ENCODE measurements at regions not wholly inside any gene's neighbourhood (a gene's known extent, or its start where the extent isn't known, plus 50 kb on each side); places are given as distances from the start of the nearest gene placed in this dataset.

DNA sequence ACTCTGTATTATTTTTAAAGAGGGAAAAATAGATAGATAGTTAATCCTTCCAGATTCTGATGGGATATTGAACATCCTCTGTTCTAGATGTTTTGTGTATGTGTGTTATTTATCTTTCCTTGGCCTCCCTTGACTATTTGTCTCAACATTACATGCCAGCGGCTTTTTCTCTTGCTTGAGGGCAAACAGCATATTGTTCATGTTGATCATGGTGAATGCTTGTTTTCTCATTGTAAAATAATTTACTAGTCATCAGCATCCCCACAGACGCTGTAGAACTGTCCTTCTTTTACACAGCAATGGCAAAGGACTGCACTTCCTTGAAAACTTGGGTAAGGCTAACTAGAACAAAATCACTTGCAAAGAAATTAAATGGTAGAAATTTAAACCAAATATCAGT lies 1376.4 kb upstream of the GOT2 start:
- TF ChIP-seq, protein P1, sequence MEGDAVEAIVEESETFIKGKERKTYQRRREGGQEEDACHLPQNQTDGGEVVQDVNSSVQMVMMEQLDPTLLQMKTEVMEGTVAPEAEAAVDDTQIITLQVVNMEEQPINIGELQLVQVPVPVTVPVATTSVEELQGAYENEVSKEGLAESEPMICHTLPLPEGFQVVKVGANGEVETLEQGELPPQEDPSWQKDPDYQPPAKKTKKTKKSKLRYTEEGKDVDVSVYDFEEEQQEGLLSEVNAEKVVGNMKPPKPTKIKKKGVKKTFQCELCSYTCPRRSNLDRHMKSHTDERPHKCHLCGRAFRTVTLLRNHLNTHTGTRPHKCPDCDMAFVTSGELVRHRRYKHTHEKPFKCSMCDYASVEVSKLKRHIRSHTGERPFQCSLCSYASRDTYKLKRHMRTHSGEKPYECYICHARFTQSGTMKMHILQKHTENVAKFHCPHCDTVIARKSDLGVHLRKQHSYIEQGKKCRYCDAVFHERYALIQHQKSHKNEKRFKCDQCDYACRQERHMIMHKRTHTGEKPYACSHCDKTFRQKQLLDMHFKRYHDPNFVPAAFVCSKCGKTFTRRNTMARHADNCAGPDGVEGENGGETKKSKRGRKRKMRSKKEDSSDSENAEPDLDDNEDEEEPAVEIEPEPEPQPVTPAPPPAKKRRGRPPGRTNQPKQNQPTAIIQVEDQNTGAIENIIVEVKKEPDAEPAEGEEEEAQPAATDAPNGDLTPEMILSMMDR (IDR thresholded peaks at IDR 0.05; ENCODE audit: low read depth, low read length, missing input control) = no peak
- TF ChIP-seq REST (IDR thresholded peaks at IDR 0.05) (no peak), JUND (IDR thresholded peaks at IDR 0.05) (no peak), RAD21 (IDR thresholded peaks at IDR 0.05) (no peak), TAF1 (conservative IDR thresholded peaks at IDR 0.05) (no peak), EGR1 (IDR thresholded peaks at IDR 0.05; ENCODE audit: low read depth in 2 of 2) (no peak), ZBTB33 (IDR thresholded peaks at IDR 0.05) (no peak), RXRA (IDR thresholded peaks at IDR 0.05) (no peak), SP1 (IDR thresholded peaks at IDR 0.05) (no peak), ATF3 (IDR thresholded peaks at IDR 0.05) (no peak), NR2F2 (IDR thresholded peaks at IDR 0.05) (no peak)
- TF ChIP-seq, protein P2, sequence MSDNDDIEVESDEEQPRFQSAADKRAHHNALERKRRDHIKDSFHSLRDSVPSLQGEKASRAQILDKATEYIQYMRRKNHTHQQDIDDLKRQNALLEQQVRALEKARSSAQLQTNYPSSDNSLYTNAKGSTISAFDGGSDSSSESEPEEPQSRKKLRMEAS (IDR thresholded peaks at IDR 0.05) = no peak

Measured in liver (tissue), 3 donors.